Heart left ventricle (tissue), 13 donors: ENCODE measurements at regions not wholly inside any gene's neighbourhood (a gene's known extent, or its start where the extent isn't known, plus 50 kb on each side); places are given as distances from the start of the nearest gene placed in this dataset.

Experiments used
- POLR2A ChIP-seq, 2 donors: fragments of 450-650 bp; IDR thresholded peaks; one replicate each; pipeline ENCODE4 v1.6.1; 2017; ENCODE audit warnings: antibody characterized with exemption in 2 of 2, mild to moderate bottlenecking in 2 of 2, moderate library complexity in 2 of 2
- TF ChIP-seq, protein P1 (sequence below), 12 donors: fragments of 200-600 bp; sonication (generic) in 4 of 12; IDR thresholded peaks; one replicate each; pipeline versions ENCODE4 v1.5.0 to v1.8.0; 2018 to 2022; ENCODE audit warnings: antibody characterized with exemption in 12 of 12, mild to moderate bottlenecking in 5 of 12
- donor health status: ischemic (EF 13 %, LVEDD 7.1; RV severe dilation, severe dysfunction).
- donor health status: DM: no; HTN: yes; CAD: no.
- donor health status: DM: no; HTN: no; CAD: no.
- donor health status: ischemic (EF 25% LVEDD 6.9; RV normal size, moderate dysfunction).
- donor health status: ischemic (EF 25% LVEDD 5.7; RV mildly dilated, moderate dysfunction).
- donor health status: ischemic (EF 35%, LVEDD 5.7; RV mildly dilated, moderate dysfunction).
- donor health status: nonischemic (EF 11% LVEDD 7.7; RV severe dilation, severe dysfunction).
- donor health status: DM: yes; HTN: yes; CAD: no.
- donor health status: PGD.
- donor health status: ischemic (EF 29% LVEDD 5.4; RV normal size, mild dysfunction).
- donor health status: nonischemic (EF 23%, LVEDD 6.1; RV moderate dilation, normal function).

DNA sequence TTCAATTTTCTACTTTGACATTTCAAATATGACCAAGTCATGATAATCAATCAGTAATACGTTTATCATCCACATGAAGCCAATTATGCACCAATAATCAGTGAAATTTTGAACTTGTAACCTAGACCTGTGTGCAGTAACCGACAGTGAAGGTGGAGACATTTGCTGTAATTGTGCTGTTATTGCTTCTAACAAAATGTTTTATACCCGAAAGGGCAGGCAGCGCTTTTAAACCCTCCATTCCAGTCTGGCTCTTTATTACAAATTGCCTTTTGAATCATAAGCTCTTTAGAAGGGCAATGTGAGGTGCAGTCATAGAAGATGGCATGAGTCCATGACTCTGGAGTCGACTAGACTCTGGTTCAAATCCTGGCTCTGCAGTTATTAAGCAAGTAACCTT, 135.7 kb downstream of the GXYLT1 start:
- TF ChIP-seq, protein P1, sequence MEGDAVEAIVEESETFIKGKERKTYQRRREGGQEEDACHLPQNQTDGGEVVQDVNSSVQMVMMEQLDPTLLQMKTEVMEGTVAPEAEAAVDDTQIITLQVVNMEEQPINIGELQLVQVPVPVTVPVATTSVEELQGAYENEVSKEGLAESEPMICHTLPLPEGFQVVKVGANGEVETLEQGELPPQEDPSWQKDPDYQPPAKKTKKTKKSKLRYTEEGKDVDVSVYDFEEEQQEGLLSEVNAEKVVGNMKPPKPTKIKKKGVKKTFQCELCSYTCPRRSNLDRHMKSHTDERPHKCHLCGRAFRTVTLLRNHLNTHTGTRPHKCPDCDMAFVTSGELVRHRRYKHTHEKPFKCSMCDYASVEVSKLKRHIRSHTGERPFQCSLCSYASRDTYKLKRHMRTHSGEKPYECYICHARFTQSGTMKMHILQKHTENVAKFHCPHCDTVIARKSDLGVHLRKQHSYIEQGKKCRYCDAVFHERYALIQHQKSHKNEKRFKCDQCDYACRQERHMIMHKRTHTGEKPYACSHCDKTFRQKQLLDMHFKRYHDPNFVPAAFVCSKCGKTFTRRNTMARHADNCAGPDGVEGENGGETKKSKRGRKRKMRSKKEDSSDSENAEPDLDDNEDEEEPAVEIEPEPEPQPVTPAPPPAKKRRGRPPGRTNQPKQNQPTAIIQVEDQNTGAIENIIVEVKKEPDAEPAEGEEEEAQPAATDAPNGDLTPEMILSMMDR (IDR thresholded peaks at IDR 0.05): no peak
- no peak for TF ChIP-seq POLR2A (IDR thresholded peaks at IDR 0.05)
